DOHH2 (cell line): ENCODE measurements at regions not wholly inside any gene's neighbourhood (a gene's known extent, or its start where the extent isn't known, plus 50 kb on each side); places are given as distances from the start of the nearest gene placed in this dataset.

Source experiments
- H3F3A ChIP-seq: fragments of 200-600 bp; sonication (generic), shearing (Covaris generic); 2 replicates; pipeline ENCODE4 v1.6.0; 2016; ENCODE audit warnings: antibody characterized with exemption, mild to moderate bottlenecking; ENCODE audit not compliant: control insufficient read depth, insufficient read depth
- H3K27ac ChIP-seq: fragments of 200-600 bp; sonication (generic); 2 replicates; pipeline ENCODE4 v1.5.1; 2014; ENCODE audit warnings: low read depth, mild to moderate bottlenecking, low read length, moderate library complexity
- H3K27me3 ChIP-seq: fragments of 200-600 bp; sonication (generic); 2 replicates; pipeline ENCODE4 v1.6.1; 2014; ENCODE audit warnings: mild to moderate bottlenecking, low read length, mixed read lengths; ENCODE audit not compliant: control insufficient read depth
- H3K36me3 ChIP-seq: fragments of 200-600 bp; sonication (generic); 2 replicates; pipeline ENCODE4 v1.6.1; 2014; ENCODE audit warnings: mild to moderate bottlenecking, low read length, moderate library complexity, mixed read lengths; ENCODE audit not compliant: control insufficient read depth
- H3K4me1 ChIP-seq: fragments of 200-600 bp; sonication (generic); 2 replicates; pipeline ENCODE4 v1.6.1; 2014; ENCODE audit warnings: mild to moderate bottlenecking, low read length, mixed read lengths; ENCODE audit not compliant: control insufficient read depth
- H3K4me2 ChIP-seq: fragments of 200-600 bp; sonication (generic); 2 replicates; pipeline ENCODE4 v1.6.0; 2014; ENCODE audit warnings: mild to moderate bottlenecking, low read length, moderate library complexity
- H3K4me3 ChIP-seq: fragments of 200-600 bp; sonication (generic); 2 replicates; pipeline ENCODE4 v1.5.1; 2014; ENCODE audit warnings: mild to moderate bottlenecking, low read length, mixed read lengths
- H3K79me2 ChIP-seq: fragments of 200-600 bp; sonication (generic); 2 replicates; pipeline ENCODE4 v1.6.1; 2014; ENCODE audit warnings: mild to moderate bottlenecking, low read length, mixed read lengths; ENCODE audit not compliant: control insufficient read depth
- H3K9me2 ChIP-seq: fragments of 200-600 bp; sonication (generic); replicated peaks from 2 replicates; pipeline ENCODE4 v1.6.1; 2014; ENCODE audit warnings: mild to moderate bottlenecking, low read length, mixed read lengths; ENCODE audit not compliant: control insufficient read depth
- H3K9me3 ChIP-seq: fragments of 200-600 bp; sonication (generic); 2 replicates; pipeline ENCODE4 v1.6.1; 2014; ENCODE audit warnings: antibody characterized with exemption, low read length, mixed read lengths; ENCODE audit not compliant: control insufficient read depth, insufficient read depth
- H4K20me1 ChIP-seq: fragments of 200-600 bp; sonication (generic); 2 replicates; pipeline ENCODE4 v1.6.0; 2014; ENCODE audit warnings: low read depth, mild to moderate bottlenecking, antibody characterized with exemption, low read length, moderate library complexity; ENCODE audit not compliant: control insufficient read depth, insufficient read depth
- EZH2phosphoT487 ChIP-seq: fragments of 200-600 bp; sonication (generic); IDR thresholded peaks from 2 replicates; pipeline ENCODE4 v1.6.1; 2017; ENCODE audit warnings: borderline replicate concordance, mild to moderate bottlenecking, antibody characterized with exemption, low read length, moderate library complexity, mixed read lengths
- TF ChIP-seq, protein P1 (sequence below): fragments of 200-600 bp; sonication (generic); IDR thresholded peaks from one replicate; pipeline ENCODE4 v1.5.1; 2014; ENCODE audit warnings: antibody characterized with exemption, mild to moderate bottlenecking, low read depth, low read length; ENCODE audit not compliant: poor library complexity, severe bottlenecking

DNA sequence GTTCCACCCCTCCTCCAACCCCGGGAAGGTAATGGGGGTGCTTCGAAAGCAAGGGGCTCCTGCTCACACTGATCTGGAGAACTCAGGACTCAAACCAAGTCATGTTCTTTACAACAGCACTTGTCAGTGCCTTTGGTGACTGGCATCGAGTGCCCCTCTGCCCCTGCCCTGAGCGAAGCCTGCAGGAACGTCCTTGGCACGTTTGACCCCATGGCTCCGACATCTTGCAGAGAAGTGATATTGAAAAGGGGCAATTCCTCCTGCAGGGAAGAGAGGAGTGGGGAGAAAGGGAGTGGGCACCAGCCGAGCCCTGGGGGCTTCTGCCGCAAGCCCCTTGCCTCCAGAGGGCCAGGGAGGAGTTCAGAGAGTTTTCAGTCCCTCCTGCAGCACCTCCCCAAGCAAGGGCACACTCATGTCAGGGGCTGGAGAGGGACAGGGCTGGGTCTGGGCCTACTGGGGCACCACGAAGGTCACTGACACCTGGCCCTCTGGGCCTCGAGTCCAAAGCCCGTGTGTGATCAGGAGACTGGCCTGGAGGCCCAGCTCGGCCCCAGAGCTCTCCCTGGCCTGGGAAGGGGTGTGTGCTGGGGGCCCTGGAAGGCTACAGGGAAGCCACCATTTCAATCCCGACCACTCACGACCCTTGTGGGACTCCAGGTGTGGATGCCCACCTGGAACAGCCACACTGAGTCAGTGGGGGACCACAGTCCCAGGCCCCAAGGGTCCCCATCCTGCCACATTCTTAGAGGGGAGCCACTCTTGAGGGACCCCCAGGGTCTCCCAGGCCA lies 94.9 kb upstream of the NKX1-1 start:
- Histone ChIP-seq H3K79me2 (no peaks in the 10 kb centered on the region), H3K27me3 (no peaks in the 10 kb centered on the region), H3K4me2 (no peak overlapping the region), H3K27ac (no peak overlapping the region), H3K4me1 (no peaks in the 10 kb centered on the region), H3K9me2 (no peaks in the 10 kb centered on the region), H3K36me3 (no peaks in the 10 kb centered on the region), H4K20me1 (no peaks in the 10 kb centered on the region), H3F3A (no peaks in the 10 kb centered on the region), H3K9me3 (peaks cover 5% of the 10 kb centered on the region; the same call in 1 of the 2 replicates), H3K4me3 (no peak overlapping the region)
- TF ChIP-seq, protein P1, sequence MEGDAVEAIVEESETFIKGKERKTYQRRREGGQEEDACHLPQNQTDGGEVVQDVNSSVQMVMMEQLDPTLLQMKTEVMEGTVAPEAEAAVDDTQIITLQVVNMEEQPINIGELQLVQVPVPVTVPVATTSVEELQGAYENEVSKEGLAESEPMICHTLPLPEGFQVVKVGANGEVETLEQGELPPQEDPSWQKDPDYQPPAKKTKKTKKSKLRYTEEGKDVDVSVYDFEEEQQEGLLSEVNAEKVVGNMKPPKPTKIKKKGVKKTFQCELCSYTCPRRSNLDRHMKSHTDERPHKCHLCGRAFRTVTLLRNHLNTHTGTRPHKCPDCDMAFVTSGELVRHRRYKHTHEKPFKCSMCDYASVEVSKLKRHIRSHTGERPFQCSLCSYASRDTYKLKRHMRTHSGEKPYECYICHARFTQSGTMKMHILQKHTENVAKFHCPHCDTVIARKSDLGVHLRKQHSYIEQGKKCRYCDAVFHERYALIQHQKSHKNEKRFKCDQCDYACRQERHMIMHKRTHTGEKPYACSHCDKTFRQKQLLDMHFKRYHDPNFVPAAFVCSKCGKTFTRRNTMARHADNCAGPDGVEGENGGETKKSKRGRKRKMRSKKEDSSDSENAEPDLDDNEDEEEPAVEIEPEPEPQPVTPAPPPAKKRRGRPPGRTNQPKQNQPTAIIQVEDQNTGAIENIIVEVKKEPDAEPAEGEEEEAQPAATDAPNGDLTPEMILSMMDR: no peak
- TF ChIP-seq EZH2phosphoT487: no peak

DNA sequence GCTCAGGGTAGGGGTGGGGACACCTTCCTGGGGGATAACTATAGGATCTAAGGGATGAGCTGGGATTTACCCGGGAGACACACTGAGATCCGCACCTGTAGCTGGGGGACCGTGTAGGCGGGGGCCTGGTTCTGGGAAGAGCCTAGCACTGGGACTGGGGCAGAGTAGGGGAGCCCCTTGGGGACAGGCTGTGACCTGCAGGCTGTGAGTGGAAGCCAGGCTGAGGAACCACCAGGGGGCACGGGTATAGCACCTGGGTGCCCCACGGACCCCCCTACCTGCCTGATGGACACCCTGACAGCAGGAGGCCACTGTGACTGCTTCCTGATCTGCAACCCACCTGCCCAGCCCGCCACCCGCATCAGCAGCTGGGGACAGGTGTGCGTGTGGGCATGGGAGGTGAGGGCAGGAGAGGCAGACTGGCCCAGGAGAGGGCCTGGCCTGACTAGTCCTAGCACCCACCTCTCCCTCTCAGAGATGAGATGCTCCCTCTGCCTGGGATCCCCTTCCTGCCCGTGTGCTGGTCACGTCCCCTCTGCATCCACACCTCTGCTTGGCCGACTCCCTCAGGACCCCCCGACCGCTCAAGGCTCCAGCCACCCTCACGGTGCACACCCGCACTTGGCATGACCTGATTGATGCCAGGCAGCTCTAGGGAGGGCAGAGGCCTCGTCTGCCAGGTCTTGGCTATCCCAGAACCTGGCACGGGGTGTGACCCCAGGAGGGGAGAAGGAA lies 94.2 kb upstream of the NKX1-1 start:
- no peaks in the 10 kb centered on the region for H3K36me3 ChIP-seq
- no peaks in the 10 kb centered on the region for H3K9me2 ChIP-seq
- H4K20me1 ChIP-seq: no peaks in the 10 kb centered on the region
- no peaks in the 10 kb centered on the region for H3K79me2 ChIP-seq
- H3K4me2 ChIP-seq: no peak overlapping the region
- no peaks in the 10 kb centered on the region for H3K27me3 ChIP-seq
- no peak overlapping the region for H3K4me3 ChIP-seq
- H3F3A ChIP-seq: no peaks in the 10 kb centered on the region
- no peaks in the 10 kb centered on the region for H3K4me1 ChIP-seq
- TF ChIP-seq, protein P1: no peak
- no peak for TF ChIP-seq EZH2phosphoT487
- peaks cover 5% of the 10 kb centered on the region; the same call in 1 of the 2 replicates for H3K9me3 ChIP-seq
- H3K27ac ChIP-seq: no peak overlapping the region

DNA sequence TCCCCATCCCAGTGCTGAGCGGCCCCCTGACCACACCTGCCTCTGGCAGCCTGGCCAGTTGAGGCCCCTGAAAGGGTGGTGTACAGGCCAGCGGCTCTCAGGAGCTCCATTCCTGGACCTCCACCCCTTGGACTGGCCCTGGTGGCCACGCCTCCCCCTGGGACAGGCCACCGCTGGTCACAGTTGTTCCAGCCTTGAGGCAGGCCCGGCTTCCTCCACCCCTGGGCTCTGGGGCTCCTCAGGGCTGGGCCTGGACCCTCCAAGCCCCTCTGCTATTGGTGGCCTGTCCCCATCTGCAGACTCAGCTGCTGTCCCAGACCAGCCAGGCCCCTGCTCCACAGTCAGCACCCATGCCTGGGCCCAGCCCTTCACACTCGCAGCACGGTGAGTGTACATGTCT lies 93.2 kb upstream of the NKX1-1 start:
- H3K4me3 ChIP-seq: no peak overlapping the region
- TF ChIP-seq, protein P1: no peak
- TF ChIP-seq EZH2phosphoT487: no peak
- no peaks in the 10 kb centered on the region for H3K36me3 ChIP-seq
- H3F3A ChIP-seq: no peaks in the 10 kb centered on the region
- no peaks in the 10 kb centered on the region for H3K79me2 ChIP-seq
- H3K9me3 ChIP-seq: peaks cover 5% of the 10 kb centered on the region; the same call in 1 of the 2 replicates
- H3K9me2 ChIP-seq: no peaks in the 10 kb centered on the region
- H3K4me1 ChIP-seq: no peaks in the 10 kb centered on the region
- no peaks in the 10 kb centered on the region for H4K20me1 ChIP-seq
- H3K27ac ChIP-seq: no peak overlapping the region
- H3K4me2 ChIP-seq: no peak overlapping the region
- no peaks in the 10 kb centered on the region for H3K27me3 ChIP-seq
